Gastrocnemius medialis (tissue), 4 donors: ENCODE measurements at regions not wholly inside any gene's neighbourhood (a gene's known extent, or its start where the extent isn't known, plus 50 kb on each side); places are given as distances from the start of the nearest gene placed in this dataset.

Experiments
- CTCF ChIP-seq, 5 experiments: fragments of 450-650 bp in 3 of 5; fragments of 200-600 bp in 2 of 5; sonication (generic) in 2 of 5; IDR thresholded peaks in 4 of 5; conservative IDR thresholded peaks in 1 of 5; 1 replicate in 4 of 5; 2 replicates in 1 of 5; pipeline ENCODE4 v1.5.1; 2016 to 2019; ENCODE audit warnings: antibody characterized with exemption in 5 of 5, mild to moderate bottlenecking in 3 of 5, moderate library complexity in 3 of 5
- POLR2A ChIP-seq, 2 donors: fragments of 450-650 bp; IDR thresholded peaks; one replicate each; pipeline ENCODE4 v1.6.1; 2017; ENCODE audit warnings: antibody characterized with exemption in 2 of 2, mild to moderate bottlenecking in 2 of 2, moderate library complexity in 2 of 2

GRCh38 chr1:89462250-89462649 lies 62.4 kb upstream of the LRRC8B start:
- TF ChIP-seq CTCF (IDR thresholded peaks at IDR 0.05 in 4 of 5, conservative IDR thresholded peaks at IDR 0.05 in 1 of 5) (no peak), POLR2A (IDR thresholded peaks at IDR 0.05) (no peak)
